CD14-positive monocyte (primary cell): ENCODE measurements at regions not wholly inside any gene's neighbourhood (a gene's known extent, or its start where the extent isn't known, plus 50 kb on each side); places are given as distances from the start of the nearest gene placed in this dataset.

Source experiments
- DNase-seq, 3 donors: peaks; one replicate each; pipeline ENCODE4 v3.0.0-alpha.2; 2011 to 2022
- H2AFZ ChIP-seq: 2 replicates; pipeline ENCODE4 v1.6.0; 2012; ENCODE audit warnings: mild to moderate bottlenecking, low read depth, low read length, inconsistent platforms; ENCODE audit not compliant: insufficient read depth, poor library complexity, severe bottlenecking
- H3K27ac ChIP-seq, 2 donors: 1 replicate in 1 of 2; 2 replicates in 1 of 2; pipeline ENCODE4 v1.5.1; 2012 to 2013; ENCODE audit warnings: low read length in 2 of 2, control low read depth in 1 of 2, inconsistent platforms in 1 of 2, low read depth in 1 of 2, mild to moderate bottlenecking in 1 of 2
- H3K27me3 ChIP-seq, 2 donors: one replicate each; pipeline versions ENCODE4 v1.6.0 to v1.6.1; 2011 to 2013; ENCODE audit warnings: low read length in 2 of 2; ENCODE audit not compliant: control insufficient read depth in 2 of 2, insufficient read depth in 2 of 2
- H3K36me3 ChIP-seq, 2 donors: replicated peaks in 1 of 2; 1 replicate in 1 of 2; 2 replicates in 1 of 2; pipeline versions ENCODE4 v1.5.1 to v1.6.1; 2012 to 2013; ENCODE audit warnings: low read length in 2 of 2, control low read depth in 1 of 2, inconsistent platforms in 1 of 2, mild to moderate bottlenecking in 1 of 2; ENCODE audit not compliant: insufficient read depth in 2 of 2, control insufficient read depth in 1 of 2
- H3K4me1 ChIP-seq, 2 donors: 1 replicate in 1 of 2; 2 replicates in 1 of 2; pipeline versions ENCODE4 v1.5.1 to v1.6.1; 2012 to 2013; ENCODE audit warnings: low read length in 2 of 2, control low read depth in 1 of 2, inconsistent platforms in 1 of 2, mild to moderate bottlenecking in 1 of 2, moderate library complexity in 1 of 2; ENCODE audit not compliant: insufficient read depth in 2 of 2, control insufficient read depth in 1 of 2
- H3K4me2 ChIP-seq: replicated peaks from 2 replicates; pipeline ENCODE3; 2012; ENCODE audit warnings: low read length, moderate library complexity, mild to moderate bottlenecking; ENCODE audit not compliant: poor library complexity, severe bottlenecking; ENCODE audit errors: extremely low read depth
- H3K4me3 ChIP-seq, 3 experiments: fragments of 200-600 bp in 1 of 3; sonication (generic) in 1 of 3; replicated peaks in 1 of 3; 1 replicate in 2 of 3; 2 replicates in 1 of 3; pipeline ENCODE4 v1.5.1; 2011 to 2013; ENCODE audit warnings: low read length in 3 of 3, mild to moderate bottlenecking in 3 of 3, control low read depth in 2 of 3, low read depth in 2 of 3, inconsistent platforms in 1 of 3, moderate library complexity in 1 of 3
- H3K79me2 ChIP-seq: 2 replicates; pipeline ENCODE4 v1.6.0; 2012; ENCODE audit warnings: mild to moderate bottlenecking, control low read depth, inconsistent platforms, low read length, moderate library complexity; ENCODE audit not compliant: insufficient read depth
- H3K9ac ChIP-seq: 2 replicates; pipeline ENCODE4 v1.6.0; 2017; ENCODE audit warnings: low read length, mild to moderate bottlenecking; ENCODE audit not compliant: insufficient read depth, poor library complexity, severe bottlenecking
- H3K9me3 ChIP-seq, 2 donors: replicated peaks in 1 of 2; 1 replicate in 1 of 2; 2 replicates in 1 of 2; pipeline versions ENCODE4 v1.5.1 to v1.6.1; 2012 to 2013; ENCODE audit warnings: low read length in 2 of 2, control low read depth in 1 of 2; ENCODE audit not compliant: control insufficient read depth in 1 of 2, insufficient read depth in 1 of 2
- H4K20me1 ChIP-seq: 2 replicates; pipeline ENCODE4 v1.6.0; 2012; ENCODE audit warnings: mild to moderate bottlenecking, low read length, control low read depth, moderate library complexity; ENCODE audit not compliant: insufficient read depth
- H3K27ac Mint-ChIP-seq, 7 donors: one replicate each; pipeline ENCODE4 v1.8.0; 2020; ENCODE audit warnings: mild to moderate bottlenecking in 7 of 7, mixed read lengths in 7 of 7, moderate library complexity in 6 of 7, inconsistent platforms in 2 of 7
- H3K27me3 Mint-ChIP-seq, 3 donors: one replicate each; pipeline ENCODE4 v1.8.0; 2021 to 2022; ENCODE audit warnings: low read depth in 3 of 3, mild to moderate bottlenecking in 3 of 3, mixed read lengths in 3 of 3, moderate library complexity in 3 of 3, inconsistent platforms in 1 of 3
- H3K36me3 Mint-ChIP-seq, 2 donors: one replicate each; pipeline ENCODE4 v1.8.0; 2020; ENCODE audit warnings: mixed read lengths in 2 of 2, inconsistent platforms in 1 of 2, mild to moderate bottlenecking in 1 of 2
- H3K4me1 Mint-ChIP-seq: one replicate; pipeline ENCODE4 v1.8.0; 2020; ENCODE audit warnings: mild to moderate bottlenecking, mixed read lengths
- H3K4me3 Mint-ChIP-seq, 2 donors: one replicate each; pipeline ENCODE4 v1.8.0; 2020; ENCODE audit warnings: mild to moderate bottlenecking in 2 of 2, mixed read lengths in 2 of 2, moderate library complexity in 1 of 2
- H3K9me3 Mint-ChIP-seq, 7 donors: one replicate each; pipeline ENCODE4 v1.8.0; 2020 to 2022; ENCODE audit warnings: mixed read lengths in 7 of 7, mild to moderate bottlenecking in 6 of 7, moderate library complexity in 6 of 7, inconsistent platforms in 2 of 7
- WGBS: methylation state at CpG from one replicate; pipeline ENCODE4 v1.1.5; 2013; ENCODE audit warnings: missing lambda C conversion rate; ENCODE audit not compliant: insufficient coverage; 5-methylcytosine and 5-hydroxymethylcytosine counted together
- intact Hi-C, 2 donors: fragments of 100-400 bp; cut with micrococcal nuclease; formaldehyde crosslinking; loops; one replicate each; pipeline versions ENCODE4 v1.15.0 to v1.15.1; 2023
- TF ChIP-seq, protein P1 (sequence below): fragments of 200-600 bp; IDR thresholded peaks from one replicate; pipeline ENCODE4 v1.8.0; 2022; ENCODE audit warnings: antibody characterized with exemption, mild to moderate bottlenecking

DNA sequence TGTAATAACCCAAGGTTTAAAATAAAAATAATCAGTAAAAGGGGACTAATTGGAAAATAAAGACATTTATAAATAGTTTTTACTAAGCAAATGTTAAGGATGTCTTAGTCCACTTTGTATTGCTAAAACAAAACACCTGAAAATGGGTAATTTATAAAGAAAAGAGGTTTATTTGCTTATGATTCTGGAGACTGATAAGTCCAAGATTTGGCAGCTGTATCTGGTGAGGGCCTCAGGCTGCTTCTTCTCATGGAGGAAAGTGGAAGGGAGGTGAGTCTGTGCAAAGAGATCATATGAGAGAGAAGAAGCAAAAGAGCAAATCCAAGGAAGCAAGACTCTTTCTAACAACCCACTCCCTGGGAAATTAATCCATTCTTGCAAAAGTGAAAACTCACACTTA, 299.5 kb downstream of the DSC3 start:
- Histone ChIP-seq H3K27me3 (no peaks in the 10 kb centered on the region), H3K9ac (no peak overlapping the region), H3K4me1 (no peaks in the 10 kb centered on the region), H3K36me3 (no peaks in the 10 kb centered on the region), H4K20me1 (no peaks in the 10 kb centered on the region), H3K27ac (no peak overlapping the region), H3K4me2 (no peak overlapping the region), H3K4me3 (no peak overlapping the region), H3K9me3 (no peaks in the 10 kb centered on the region), H3K79me2 (no peaks in the 10 kb centered on the region), H2AFZ (no peak overlapping the region)
- Mint-ChIP-seq H3K36me3 (no peaks in the 10 kb centered on the region), H3K4me1 (no peaks in the 10 kb centered on the region), H3K4me3 (no peak overlapping the region), H3K27me3 (no peaks in the 10 kb centered on the region), H3K9me3 (peaks cover 0 to 5% (median 0%) of the 10 kb centered on the region in 7 donors), H3K27ac (no peak overlapping the region)
- DNase-seq, result no peak
- intact Hi-C loops, result no loop called here
- TF ChIP-seq, protein P1, sequence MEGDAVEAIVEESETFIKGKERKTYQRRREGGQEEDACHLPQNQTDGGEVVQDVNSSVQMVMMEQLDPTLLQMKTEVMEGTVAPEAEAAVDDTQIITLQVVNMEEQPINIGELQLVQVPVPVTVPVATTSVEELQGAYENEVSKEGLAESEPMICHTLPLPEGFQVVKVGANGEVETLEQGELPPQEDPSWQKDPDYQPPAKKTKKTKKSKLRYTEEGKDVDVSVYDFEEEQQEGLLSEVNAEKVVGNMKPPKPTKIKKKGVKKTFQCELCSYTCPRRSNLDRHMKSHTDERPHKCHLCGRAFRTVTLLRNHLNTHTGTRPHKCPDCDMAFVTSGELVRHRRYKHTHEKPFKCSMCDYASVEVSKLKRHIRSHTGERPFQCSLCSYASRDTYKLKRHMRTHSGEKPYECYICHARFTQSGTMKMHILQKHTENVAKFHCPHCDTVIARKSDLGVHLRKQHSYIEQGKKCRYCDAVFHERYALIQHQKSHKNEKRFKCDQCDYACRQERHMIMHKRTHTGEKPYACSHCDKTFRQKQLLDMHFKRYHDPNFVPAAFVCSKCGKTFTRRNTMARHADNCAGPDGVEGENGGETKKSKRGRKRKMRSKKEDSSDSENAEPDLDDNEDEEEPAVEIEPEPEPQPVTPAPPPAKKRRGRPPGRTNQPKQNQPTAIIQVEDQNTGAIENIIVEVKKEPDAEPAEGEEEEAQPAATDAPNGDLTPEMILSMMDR, result no peak

DNA sequence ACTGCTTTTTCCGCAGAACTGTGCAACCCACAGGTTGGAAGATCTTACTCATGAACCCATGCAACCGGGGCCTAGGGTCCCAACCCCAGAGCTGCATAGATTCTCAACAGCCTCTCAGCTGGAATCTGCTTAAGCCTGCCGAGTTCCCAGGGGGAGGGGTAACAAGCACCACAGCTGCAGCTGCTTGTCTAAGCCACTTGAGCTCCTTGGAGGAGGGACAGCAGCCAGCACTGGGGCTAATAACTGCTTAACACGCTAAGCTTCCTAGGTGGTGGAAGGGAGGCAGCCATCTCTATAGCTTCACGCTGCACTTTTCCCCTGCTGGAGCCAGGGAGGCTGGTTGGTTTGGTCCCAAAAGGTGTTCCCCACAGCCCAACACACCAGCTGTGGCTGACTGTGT, 311.6 kb downstream of the DSC3 start:
- 100% methylated on average over 1 of the region's 5 CpGs for WGBS

More for the DNA sequence above, 311.6 kb downstream of the DSC3 start:
- Histone ChIP-seq H3K4me2 (no peak overlapping the region), H3K9ac (no peak overlapping the region), H3K4me3 (no peak overlapping the region), H3K4me1 (no peaks in the 10 kb centered on the region), H3K79me2 (no peaks in the 10 kb centered on the region), H3K9me3 (peaks cover 0 to 11% of the 10 kb centered on the region in 2 donors), H3K27ac (no peak overlapping the region), H2AFZ (no peak overlapping the region), H3K27me3 (no peaks in the 10 kb centered on the region), H4K20me1 (no peaks in the 10 kb centered on the region), H3K36me3 (no peaks in the 10 kb centered on the region)
- TF ChIP-seq, protein P1, result no peak
- H3K36me3 Mint-ChIP-seq, result no peaks in the 10 kb centered on the region
- no peak overlapping the region for H3K4me3 Mint-ChIP-seq
- intact Hi-C loops, result no loop called here
- H3K4me1 Mint-ChIP-seq, result no peaks in the 10 kb centered on the region
- no peak for DNase-seq
- H3K27ac Mint-ChIP-seq, result no peak overlapping the region
- H3K9me3 Mint-ChIP-seq, result peaks cover 3 to 17% (median 7%) of the 10 kb centered on the region in 7 donors
- no peaks in the 10 kb centered on the region for H3K27me3 Mint-ChIP-seq
